ENCODE measurements at regions not wholly inside any gene's neighbourhood (a gene's known extent, or its start where the extent isn't known, plus 50 kb on each side); places are given as distances from the start of the nearest gene placed in this dataset.
A peak's percentile ranks its signal among the peaks of the same experiment; 100 is the strongest.

DNA sequence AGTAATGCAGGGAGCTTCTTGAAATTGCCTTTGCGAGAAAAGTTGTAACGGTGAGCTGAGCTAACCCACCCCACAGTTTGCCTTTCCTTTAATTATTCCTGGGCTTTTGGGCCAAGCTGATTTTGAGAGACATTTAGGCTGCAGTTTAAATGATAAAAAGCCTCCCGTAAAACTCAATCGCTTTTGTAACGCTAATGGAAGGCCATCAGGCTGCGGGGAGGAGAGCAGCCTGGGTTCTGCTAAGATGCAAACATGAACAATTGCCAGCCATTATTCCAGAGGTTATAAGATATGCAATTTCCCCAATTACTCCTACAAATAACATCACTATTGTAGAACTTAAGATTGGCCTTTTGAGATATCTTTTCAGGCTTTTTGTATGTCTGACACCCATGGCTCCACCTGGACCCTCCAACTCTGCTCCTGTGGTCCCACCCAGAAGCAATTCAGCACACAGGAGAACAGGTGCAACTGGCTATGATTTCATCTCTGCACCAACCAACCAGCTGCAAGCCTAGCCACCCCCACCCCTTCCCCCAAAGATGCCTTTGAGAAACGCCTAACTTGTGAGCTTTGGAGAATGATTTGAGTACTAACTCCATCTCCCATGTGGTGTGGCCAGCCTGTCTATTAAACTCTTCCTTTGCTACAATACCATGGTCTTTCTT, 108.2 kb upstream of the FAM9C start:
- peak overlapping the region in 1 of 3 donors; percentile 12 for H3K4me3 ChIP-seq
- intact Hi-C loops (cut with DNase I; ENCODE audit: low total_unique reads): no loop called here
- no peaks in the 10 kb centered on the region for H3K36me3 ChIP-seq
- no peak for DNase-seq (ENCODE audit: low spot score in 2 of 2)
- H3K4me1 ChIP-seq: no peaks in the 10 kb centered on the region
- H3K27ac ChIP-seq: peak overlapping the region in 1 of 2 donors; percentile 30
- H3K9me3 ChIP-seq: peaks cover 0 to 24% of the 10 kb centered on the region in 2 donors
- TF ChIP-seq POLR2AphosphoS5 (IDR thresholded peaks at IDR 0.05): no peak
- TF ChIP-seq POLR2A (IDR thresholded peaks at IDR 0.05): no peak
- TF ChIP-seq, protein P1, sequence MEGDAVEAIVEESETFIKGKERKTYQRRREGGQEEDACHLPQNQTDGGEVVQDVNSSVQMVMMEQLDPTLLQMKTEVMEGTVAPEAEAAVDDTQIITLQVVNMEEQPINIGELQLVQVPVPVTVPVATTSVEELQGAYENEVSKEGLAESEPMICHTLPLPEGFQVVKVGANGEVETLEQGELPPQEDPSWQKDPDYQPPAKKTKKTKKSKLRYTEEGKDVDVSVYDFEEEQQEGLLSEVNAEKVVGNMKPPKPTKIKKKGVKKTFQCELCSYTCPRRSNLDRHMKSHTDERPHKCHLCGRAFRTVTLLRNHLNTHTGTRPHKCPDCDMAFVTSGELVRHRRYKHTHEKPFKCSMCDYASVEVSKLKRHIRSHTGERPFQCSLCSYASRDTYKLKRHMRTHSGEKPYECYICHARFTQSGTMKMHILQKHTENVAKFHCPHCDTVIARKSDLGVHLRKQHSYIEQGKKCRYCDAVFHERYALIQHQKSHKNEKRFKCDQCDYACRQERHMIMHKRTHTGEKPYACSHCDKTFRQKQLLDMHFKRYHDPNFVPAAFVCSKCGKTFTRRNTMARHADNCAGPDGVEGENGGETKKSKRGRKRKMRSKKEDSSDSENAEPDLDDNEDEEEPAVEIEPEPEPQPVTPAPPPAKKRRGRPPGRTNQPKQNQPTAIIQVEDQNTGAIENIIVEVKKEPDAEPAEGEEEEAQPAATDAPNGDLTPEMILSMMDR (IDR thresholded peaks at IDR 0.05): no peak
- peaks cover 0 to 6% of the 10 kb centered on the region in 2 donors for H3K27me3 ChIP-seq

DNA sequence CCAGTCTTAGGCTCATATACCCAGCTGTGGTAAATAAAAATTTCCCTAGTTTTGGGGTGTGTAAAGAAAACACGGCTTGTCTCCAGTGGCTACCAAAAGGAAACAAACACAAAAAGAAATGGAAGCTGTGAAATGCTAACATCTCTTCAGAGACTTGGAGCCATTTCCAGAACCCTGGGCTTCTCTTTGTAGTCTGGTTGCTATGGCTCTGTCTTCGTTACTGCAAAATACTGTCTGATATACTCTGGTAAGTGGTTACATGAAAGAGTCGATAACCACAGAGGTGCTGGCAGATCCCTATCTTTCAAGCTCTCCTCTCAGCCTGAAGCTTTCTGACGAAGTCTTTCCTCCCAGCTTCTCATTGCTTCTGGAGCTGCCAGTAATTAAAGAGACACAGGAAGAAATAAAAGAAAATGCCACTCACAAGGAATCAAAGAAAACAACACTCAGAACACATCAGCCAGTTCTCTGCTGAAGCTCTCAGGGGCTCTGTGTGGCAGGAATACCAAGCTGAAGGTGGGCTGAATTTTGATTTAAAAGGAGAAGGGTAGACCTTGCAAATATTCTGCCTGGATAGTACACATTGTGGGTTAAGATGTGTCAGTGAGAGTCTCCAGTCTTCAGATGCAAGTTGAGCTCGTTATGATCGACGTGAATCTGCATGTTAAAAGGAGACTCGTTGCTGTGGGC, 107.6 kb upstream of the FAM9C start:
- peak overlapping the region in 1 of 3 donors; percentile 12 for H3K4me3 ChIP-seq
- H3K27me3 ChIP-seq: peaks cover 0 to 6% of the 10 kb centered on the region in 2 donors
- no peaks in the 10 kb centered on the region for H3K4me1 ChIP-seq
- intact Hi-C loops (cut with DNase I; ENCODE audit: low total_unique reads): no loop called here
- peak overlapping the region; percentile 30 to 40 for H3K27ac ChIP-seq
- no peaks in the 10 kb centered on the region for H3K36me3 ChIP-seq
- H3K9me3 ChIP-seq: peaks cover 0 to 31% of the 10 kb centered on the region in 2 donors
- no peak for DNase-seq (ENCODE audit: low spot score in 2 of 2)
- TF ChIP-seq POLR2A (IDR thresholded peaks at IDR 0.05) (no peak), POLR2AphosphoS5 (IDR thresholded peaks at IDR 0.05) (no peak)
- TF ChIP-seq, protein P1 (IDR thresholded peaks at IDR 0.05): no peak

DNA sequence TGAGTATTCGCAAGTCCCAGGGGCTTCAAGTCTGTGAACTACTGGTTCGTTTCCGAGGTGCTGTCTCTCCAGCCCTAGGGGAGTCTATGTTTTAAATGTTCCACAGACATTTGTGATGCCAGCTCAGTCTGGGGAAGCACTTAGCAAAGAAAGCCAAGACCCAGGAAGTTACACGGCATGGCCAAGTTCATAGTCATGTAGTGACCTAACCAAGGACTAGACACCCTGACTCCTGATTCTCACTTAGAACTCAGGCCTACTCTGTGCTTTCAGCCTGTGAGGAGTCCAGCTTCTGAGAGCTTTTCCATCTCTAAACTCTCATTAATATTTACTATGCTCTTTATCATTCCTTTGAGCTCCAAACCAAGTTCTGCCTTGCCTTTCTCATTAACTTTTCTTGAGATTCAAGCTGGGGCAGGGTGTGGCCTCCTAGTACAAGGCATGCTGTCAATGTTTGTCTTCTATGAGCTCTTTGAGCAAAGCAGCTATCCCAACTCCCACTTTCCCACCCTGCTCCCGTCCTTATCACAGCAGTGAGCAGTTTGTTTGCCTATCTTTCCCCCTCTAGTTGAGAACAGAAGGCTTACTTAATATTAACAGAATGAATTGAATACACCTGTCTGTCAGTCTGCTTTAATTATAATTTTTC, 105.4 kb upstream of the FAM9C start:
- intact Hi-C loops (cut with DNase I; ENCODE audit: low total_unique reads): no loop called here
- no peak for DNase-seq (ENCODE audit: low spot score in 2 of 2)
- H3K36me3 ChIP-seq: no peaks in the 10 kb centered on the region
- H3K9me3 ChIP-seq: peaks cover 0 to 33% of the 10 kb centered on the region in 2 donors
- peaks cover 0 to 6% of the 10 kb centered on the region in 2 donors for H3K27me3 ChIP-seq
- H3K4me3 ChIP-seq: no peak overlapping the region
- H3K4me1 ChIP-seq: no peaks in the 10 kb centered on the region
- TF ChIP-seq, protein P1 (IDR thresholded peaks at IDR 0.05): no peak
- TF ChIP-seq POLR2AphosphoS5 (IDR thresholded peaks at IDR 0.05): no peak
- no peak for TF ChIP-seq POLR2A (IDR thresholded peaks at IDR 0.05)
- no peak overlapping the region for H3K27ac ChIP-seq

DNA sequence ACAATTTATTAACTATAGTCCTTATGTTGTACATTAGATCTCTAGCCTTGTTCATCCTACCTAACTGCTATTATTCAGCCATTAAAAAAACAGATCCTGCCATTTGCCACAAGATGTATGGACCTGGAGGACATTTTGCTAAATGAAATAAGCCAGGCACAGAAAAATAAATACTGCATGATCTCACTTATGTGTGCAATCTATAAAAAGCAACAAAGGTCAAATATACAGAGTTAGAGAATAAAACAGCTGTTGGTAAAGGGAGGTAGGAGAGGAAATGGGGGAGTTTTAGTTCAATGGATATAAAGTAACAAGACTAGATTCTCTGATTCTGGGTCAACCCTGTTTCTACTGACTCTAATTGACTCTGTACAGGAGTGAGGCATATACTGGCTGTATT, 103.3 kb upstream of the FAM9C start:
- Histone ChIP-seq H3K27ac (no peak overlapping the region), H3K36me3 (no peaks in the 10 kb centered on the region), H3K4me3 (no peak overlapping the region), H3K9me3 (peaks cover 0 to 16% of the 10 kb centered on the region in 2 donors), H3K4me1 (no peaks in the 10 kb centered on the region), H3K27me3 (peaks cover 0 to 6% of the 10 kb centered on the region in 2 donors)
- no peak for TF ChIP-seq POLR2A (IDR thresholded peaks at IDR 0.05)
- TF ChIP-seq POLR2AphosphoS5 (IDR thresholded peaks at IDR 0.05): no peak
- TF ChIP-seq, protein P1 (IDR thresholded peaks at IDR 0.05): no peak
- no peak for DNase-seq (ENCODE audit: low spot score in 2 of 2)
- intact Hi-C loops (cut with DNase I; ENCODE audit: low total_unique reads): no loop called here

DNA sequence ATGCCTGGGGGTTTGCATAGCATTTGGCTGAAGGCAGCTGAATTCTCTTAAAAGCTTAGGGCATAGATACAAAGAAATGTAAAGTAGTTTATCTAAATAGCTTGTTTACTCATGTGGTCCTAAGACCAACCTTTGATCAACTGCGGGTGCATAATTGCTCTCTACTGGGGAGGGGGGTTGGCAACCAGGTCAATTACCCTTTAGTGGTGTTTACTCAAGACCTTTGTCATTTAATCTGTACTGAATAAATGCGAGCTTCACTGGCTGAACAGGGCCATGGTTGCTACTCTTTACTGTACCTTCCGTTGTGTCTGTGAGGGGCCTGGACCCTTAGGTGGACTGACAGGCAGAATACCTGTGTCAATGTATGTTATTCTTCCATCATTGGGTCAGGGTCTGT, 102.7 kb upstream of the FAM9C start:
- Histone ChIP-seq H3K27ac (no peak overlapping the region), H3K4me1 (no peaks in the 10 kb centered on the region), H3K27me3 (peaks cover 0 to 6% of the 10 kb centered on the region in 2 donors), H3K4me3 (no peak overlapping the region), H3K36me3 (no peaks in the 10 kb centered on the region), H3K9me3 (peaks cover 0 to 16% of the 10 kb centered on the region in 2 donors)
- intact Hi-C loops (cut with DNase I; ENCODE audit: low total_unique reads): no loop called here
- DNase-seq (ENCODE audit: low spot score in 2 of 2): no peak
- TF ChIP-seq, protein P1 (IDR thresholded peaks at IDR 0.05): no peak
- TF ChIP-seq POLR2AphosphoS5 (IDR thresholded peaks at IDR 0.05) (no peak), POLR2A (IDR thresholded peaks at IDR 0.05) (no peak)
